GM12874 (cell line): ENCODE measurements at regions not wholly inside any gene's neighbourhood (a gene's known extent, or its start where the extent isn't known, plus 50 kb on each side); places are given as distances from the start of the nearest gene placed in this dataset.

Experiments
- TF ChIP-seq, protein P1 (sequence below): IDR thresholded peaks from 2 replicates; pipeline ENCODE4 v1.5.1; 2011; ENCODE audit warnings: low read depth, mild to moderate bottlenecking, control low read depth, low read length, moderate library complexity; ENCODE audit not compliant: insufficient read depth

GRCh38 chr14:81584495-81584894 is 50.8 kb upstream of the SEL1L start:
- TF ChIP-seq, protein P1, sequence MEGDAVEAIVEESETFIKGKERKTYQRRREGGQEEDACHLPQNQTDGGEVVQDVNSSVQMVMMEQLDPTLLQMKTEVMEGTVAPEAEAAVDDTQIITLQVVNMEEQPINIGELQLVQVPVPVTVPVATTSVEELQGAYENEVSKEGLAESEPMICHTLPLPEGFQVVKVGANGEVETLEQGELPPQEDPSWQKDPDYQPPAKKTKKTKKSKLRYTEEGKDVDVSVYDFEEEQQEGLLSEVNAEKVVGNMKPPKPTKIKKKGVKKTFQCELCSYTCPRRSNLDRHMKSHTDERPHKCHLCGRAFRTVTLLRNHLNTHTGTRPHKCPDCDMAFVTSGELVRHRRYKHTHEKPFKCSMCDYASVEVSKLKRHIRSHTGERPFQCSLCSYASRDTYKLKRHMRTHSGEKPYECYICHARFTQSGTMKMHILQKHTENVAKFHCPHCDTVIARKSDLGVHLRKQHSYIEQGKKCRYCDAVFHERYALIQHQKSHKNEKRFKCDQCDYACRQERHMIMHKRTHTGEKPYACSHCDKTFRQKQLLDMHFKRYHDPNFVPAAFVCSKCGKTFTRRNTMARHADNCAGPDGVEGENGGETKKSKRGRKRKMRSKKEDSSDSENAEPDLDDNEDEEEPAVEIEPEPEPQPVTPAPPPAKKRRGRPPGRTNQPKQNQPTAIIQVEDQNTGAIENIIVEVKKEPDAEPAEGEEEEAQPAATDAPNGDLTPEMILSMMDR, result no peak

- TF ChIP-seq, protein P1, result no peak
Measured at GRCh38 chr14:81589381-81590065, 55.9 kb upstream of the SEL1L start.

- TF ChIP-seq, protein P1, result no peak
Measured at GRCh38 chr14:81591266-81591665, 57.6 kb upstream of the SEL1L start.

DNA sequence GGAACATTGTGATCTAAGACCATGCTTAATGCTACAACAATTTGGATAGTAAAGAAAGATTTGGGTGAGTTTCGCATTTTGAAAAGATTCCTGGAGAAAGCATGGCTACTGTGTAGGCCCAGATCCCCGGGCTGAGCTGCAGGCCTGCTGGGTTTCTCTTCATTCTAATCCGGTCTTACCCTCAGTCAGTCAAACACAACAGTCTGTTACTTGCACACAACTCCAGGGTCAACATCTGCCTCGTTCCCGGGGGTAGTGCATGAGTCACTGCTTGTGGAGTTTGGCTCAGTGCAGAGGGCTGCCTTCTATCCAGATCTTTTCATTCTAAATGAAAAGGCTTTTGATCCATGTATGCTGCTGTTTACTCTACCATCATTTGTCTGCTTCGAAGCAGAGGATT is 60.4 kb upstream of the SEL1L start:
- TF ChIP-seq, protein P1, result no peak

GRCh38 chr14:81605660-81606059 is 72.0 kb upstream of the SEL1L start:
- TF ChIP-seq, protein P1, result no peak

- TF ChIP-seq, protein P1, result no peak
Measured at GRCh38 chr14:81613341-81614045, 79.8 kb upstream of the SEL1L start.

DNA sequence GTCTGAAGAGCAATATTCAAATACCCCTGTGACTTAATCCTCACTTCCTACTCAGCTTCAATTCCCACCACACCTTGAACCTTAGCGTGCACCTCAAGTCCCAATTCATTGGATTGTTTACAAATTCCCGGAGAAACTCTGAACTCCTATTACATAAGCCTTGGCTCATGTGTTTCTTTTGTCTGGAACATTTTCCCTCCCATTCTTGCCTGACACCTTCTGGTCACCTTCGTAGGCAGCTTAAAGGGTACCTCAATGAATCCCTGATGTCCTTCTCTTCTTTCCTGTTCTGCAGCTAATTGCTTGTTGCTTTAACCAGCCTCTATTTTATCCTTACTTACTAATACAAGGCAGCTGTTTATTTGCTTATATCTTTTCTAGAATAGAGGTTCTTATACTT is 85.0 kb upstream of the SEL1L start:
- TF ChIP-seq, protein P1, result no peak
